Neural cell (in vitro differentiated cells): ENCODE measurements at regions not wholly inside any gene's neighbourhood (a gene's known extent, or its start where the extent isn't known, plus 50 kb on each side); places are given as distances from the start of the nearest gene placed in this dataset.
"Not testable (repeated sequence)": the region's sequence is repeated elsewhere in the genome, so short reads cannot be mapped to it uniquely, and the experiment has no call there.

Source experiments
- H2AFZ ChIP-seq: fragments of 200-600, 300-800 bp; sonication (generic), shearing (Covaris generic); 2 replicates; pipeline ENCODE4 v1.6.0; 2014; ENCODE audit warnings: low read depth, mild to moderate bottlenecking, antibody characterized with exemption, low read length, moderate library complexity
- H3F3A ChIP-seq: fragments of 200-600 bp; shearing (Covaris generic); 2 replicates; pipeline ENCODE4 v1.6.1; 2016; ENCODE audit warnings: mild to moderate bottlenecking, moderate library complexity, mixed read lengths, antibody characterized with exemption, low read length; ENCODE audit not compliant: insufficient read depth, poor library complexity, severe bottlenecking
- H3K27ac ChIP-seq: fragments of 200-600, 300-800 bp; sonication (generic), shearing (Covaris generic); 2 replicates; pipeline ENCODE4 v1.5.1; 2014; ENCODE audit warnings: mild to moderate bottlenecking, low read length, moderate library complexity
- H3K27me3 ChIP-seq: fragments of 300-800, 200-600 bp; sonication (generic), shearing (Covaris generic); 2 replicates; pipeline ENCODE4 v1.6.0; 2014; ENCODE audit warnings: mild to moderate bottlenecking, low read depth, low read length, moderate library complexity; ENCODE audit not compliant: insufficient read depth
- H3K36me3 ChIP-seq: fragments of 300-800, 200-600 bp; sonication (generic), shearing (Covaris generic); 2 replicates; pipeline ENCODE4 v1.5.1; 2014; ENCODE audit warnings: mild to moderate bottlenecking, antibody characterized with exemption, low read length, moderate library complexity; ENCODE audit not compliant: insufficient read depth
- H3K4me2 ChIP-seq: fragments of 300-800, 200-600 bp; sonication (generic), shearing (Covaris generic); 2 replicates; pipeline ENCODE4 v1.6.0; 2014; ENCODE audit warnings: mild to moderate bottlenecking, low read length
- H3K4me3 ChIP-seq: fragments of 300-800, 200-600 bp; sonication (generic), shearing (Covaris generic); 2 replicates; pipeline ENCODE4 v1.5.1; 2014; ENCODE audit warnings: mild to moderate bottlenecking, low read length, moderate library complexity
- H3K79me2 ChIP-seq: fragments of 200-600 bp; shearing (Covaris generic); replicated peaks from 2 replicates; pipeline ENCODE4 v1.6.0; 2014; ENCODE audit warnings: mild to moderate bottlenecking, low read length, moderate library complexity; ENCODE audit not compliant: insufficient read depth
- H3K9ac ChIP-seq: fragments of 300-800, 200-600 bp; sonication (generic), shearing (Covaris generic); 2 replicates; pipeline ENCODE4 v1.6.1; 2016; ENCODE audit warnings: mild to moderate bottlenecking, low read length, mixed read lengths
- H3K9me2 ChIP-seq: fragments of 200-600 bp; shearing (Covaris generic); 2 replicates; pipeline ENCODE4 v1.6.1; 2016; ENCODE audit warnings: mild to moderate bottlenecking, low read length, mixed read lengths; ENCODE audit not compliant: insufficient read depth
- H3K9me3 ChIP-seq: fragments of 200-600, 300-800 bp; sonication (generic), shearing (Covaris generic); 2 replicates; pipeline ENCODE4 v1.6.1; 2016; ENCODE audit warnings: mild to moderate bottlenecking, mixed run types, low read length, moderate library complexity, mixed read lengths
- H4K20me1 ChIP-seq: fragments of 200-600 bp; shearing (Covaris generic); 2 replicates; pipeline ENCODE4 v1.6.1; 2016; ENCODE audit warnings: mild to moderate bottlenecking, mixed run types; ENCODE audit not compliant: insufficient read depth
- EP300 ChIP-seq: fragments of 450-650 bp; conservative IDR thresholded peaks from 2 replicates; pipeline ENCODE4 v1.6.1; 2014; ENCODE audit warnings: antibody characterized with exemption, mild to moderate bottlenecking, moderate library complexity; ENCODE audit not compliant: poor library complexity, severe bottlenecking
- EZH2 ChIP-seq: fragments of 200-600, 300-800 bp; shearing (Covaris generic), sonication (generic); IDR thresholded peaks from 2 replicates; pipeline ENCODE4 v1.6.1; 2014; ENCODE audit warnings: antibody characterized with exemption, low read length, borderline replicate concordance, mild to moderate bottlenecking; ENCODE audit not compliant: insufficient read depth, poor library complexity, severe bottlenecking
- MXI1 ChIP-seq: fragments of 450-650 bp; conservative IDR thresholded peaks from 2 replicates; pipeline ENCODE4 v1.6.1; 2014; ENCODE audit warnings: antibody characterized with exemption, mild to moderate bottlenecking; ENCODE audit not compliant: poor library complexity, severe bottlenecking
- POLR2AphosphoS5 ChIP-seq: IDR thresholded peaks from 2 replicates; pipeline ENCODE4 v1.6.1; 2012
- RAD21 ChIP-seq: fragments of 450-650 bp; conservative IDR thresholded peaks from 2 replicates; pipeline ENCODE4 v1.6.1; 2014; ENCODE audit warnings: antibody characterized with exemption, mild to moderate bottlenecking, moderate library complexity
- REST ChIP-seq: IDR thresholded peaks from 2 replicates; pipeline ENCODE4 v1.6.1; 2012; ENCODE audit warnings: borderline replicate concordance
- SMC3 ChIP-seq: fragments of 450-650 bp; conservative IDR thresholded peaks from 2 replicates; pipeline ENCODE4 v1.6.1; 2014; ENCODE audit warnings: antibody characterized with exemption, mild to moderate bottlenecking, moderate library complexity; ENCODE audit not compliant: poor library complexity
- TAF1 ChIP-seq: IDR thresholded peaks from 2 replicates; pipeline ENCODE4 v1.6.1; 2012; ENCODE audit warnings: low read depth
- TF ChIP-seq, protein P1 (sequence below): fragments of 450-650 bp; IDR thresholded peaks from 2 replicates; pipeline ENCODE4 v1.5.1; 2014; ENCODE audit warnings: antibody characterized with exemption, mild to moderate bottlenecking, moderate library complexity; ENCODE audit not compliant: poor library complexity, severe bottlenecking

DNA sequence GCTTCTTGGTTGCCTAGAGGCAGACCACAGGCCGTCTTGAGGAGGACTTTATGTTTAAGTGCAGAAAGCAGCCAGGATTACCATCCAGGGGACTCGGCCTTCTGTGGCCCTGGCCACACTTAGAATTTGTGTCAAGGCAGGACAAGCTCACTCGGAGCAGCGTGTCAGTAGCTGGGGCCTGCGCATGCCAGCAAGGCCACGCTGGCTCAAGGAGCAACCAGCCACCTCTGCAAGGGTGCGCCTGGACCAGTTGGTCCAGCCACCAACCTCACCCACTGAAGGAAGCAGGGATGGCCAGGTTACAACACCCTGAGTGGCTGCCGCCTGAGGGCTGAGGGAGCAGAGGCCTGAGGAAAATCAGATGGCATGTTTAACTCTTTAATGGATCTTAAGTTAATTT is 105.7 kb downstream of the CCDC74A start:
- H3K9me2 ChIP-seq, H3K4me2 ChIP-seq, H3K9ac ChIP-seq, H3K27ac ChIP-seq, H3K36me3 ChIP-seq, H3K4me3 ChIP-seq, H3K9me3 ChIP-seq, H2AFZ ChIP-seq, H3F3A ChIP-seq, H3K27me3 ChIP-seq, H3K79me2 ChIP-seq, H4K20me1 ChIP-seq: not testable (repeated sequence)

DNA sequence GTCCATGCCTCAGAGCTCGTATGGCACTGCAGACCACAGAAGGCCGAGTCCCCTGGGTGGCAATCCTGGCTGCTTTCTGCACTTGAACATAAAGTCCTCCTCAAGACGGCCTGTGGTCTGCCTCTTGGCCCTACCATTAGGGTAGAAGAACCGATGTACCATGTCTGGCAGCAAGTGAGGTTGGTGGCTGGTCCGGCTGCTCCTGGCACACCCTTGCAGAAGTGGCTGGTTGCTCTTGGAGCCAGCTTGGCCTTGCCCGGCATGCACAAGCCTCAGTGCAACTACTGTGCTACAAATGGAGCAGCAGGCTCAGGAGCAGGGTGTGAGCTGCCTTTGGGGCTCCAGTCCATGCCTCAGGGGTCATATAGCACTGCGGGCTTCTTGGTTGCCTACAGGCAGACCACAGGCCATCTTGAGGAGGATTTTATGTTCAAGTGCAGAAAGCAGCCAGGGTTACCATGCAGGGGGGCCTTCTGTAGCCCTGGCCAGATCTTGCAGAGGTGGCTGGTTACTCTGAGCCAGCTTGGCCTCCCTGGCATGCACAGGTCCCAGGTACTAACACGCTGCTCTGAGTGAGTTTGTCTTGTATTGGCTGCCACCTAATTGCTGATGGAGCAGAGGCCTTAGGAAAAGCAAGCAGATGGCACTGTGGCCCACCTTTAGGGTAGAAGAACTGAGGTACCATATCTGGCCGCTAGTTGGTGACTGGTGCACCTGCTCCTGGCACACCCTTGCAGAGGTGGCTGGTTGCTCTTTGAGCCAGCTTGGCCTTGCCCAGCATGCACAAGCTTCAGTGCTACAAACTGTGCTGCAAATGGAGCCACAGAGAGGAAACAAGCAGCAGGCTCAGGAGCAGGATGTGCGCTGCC is 106.4 kb downstream of the CCDC74A start:
- H2AFZ ChIP-seq, H3K27me3 ChIP-seq, H3K79me2 ChIP-seq, H3K4me3 ChIP-seq, H4K20me1 ChIP-seq, H3K36me3 ChIP-seq, H3F3A ChIP-seq, H3K9me3 ChIP-seq, H3K9me2 ChIP-seq, H3K9ac ChIP-seq, H3K4me2 ChIP-seq, H3K27ac ChIP-seq: not testable (repeated sequence)

GRCh38 chr2:131635611-131636010 is 107.9 kb downstream of the CCDC74A start:
- H3K36me3 ChIP-seq: no peaks in the 10 kb centered on the region
- TF ChIP-seq RAD21: no peak
- TF ChIP-seq REST: no peak
- no peak for TF ChIP-seq EZH2
- TF ChIP-seq SMC3: no peak
- TF ChIP-seq, protein P1, sequence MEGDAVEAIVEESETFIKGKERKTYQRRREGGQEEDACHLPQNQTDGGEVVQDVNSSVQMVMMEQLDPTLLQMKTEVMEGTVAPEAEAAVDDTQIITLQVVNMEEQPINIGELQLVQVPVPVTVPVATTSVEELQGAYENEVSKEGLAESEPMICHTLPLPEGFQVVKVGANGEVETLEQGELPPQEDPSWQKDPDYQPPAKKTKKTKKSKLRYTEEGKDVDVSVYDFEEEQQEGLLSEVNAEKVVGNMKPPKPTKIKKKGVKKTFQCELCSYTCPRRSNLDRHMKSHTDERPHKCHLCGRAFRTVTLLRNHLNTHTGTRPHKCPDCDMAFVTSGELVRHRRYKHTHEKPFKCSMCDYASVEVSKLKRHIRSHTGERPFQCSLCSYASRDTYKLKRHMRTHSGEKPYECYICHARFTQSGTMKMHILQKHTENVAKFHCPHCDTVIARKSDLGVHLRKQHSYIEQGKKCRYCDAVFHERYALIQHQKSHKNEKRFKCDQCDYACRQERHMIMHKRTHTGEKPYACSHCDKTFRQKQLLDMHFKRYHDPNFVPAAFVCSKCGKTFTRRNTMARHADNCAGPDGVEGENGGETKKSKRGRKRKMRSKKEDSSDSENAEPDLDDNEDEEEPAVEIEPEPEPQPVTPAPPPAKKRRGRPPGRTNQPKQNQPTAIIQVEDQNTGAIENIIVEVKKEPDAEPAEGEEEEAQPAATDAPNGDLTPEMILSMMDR: no peak
- TF ChIP-seq POLR2AphosphoS5: no peak
- no peak for TF ChIP-seq TAF1
- no peak for TF ChIP-seq MXI1
- TF ChIP-seq EP300: no peak
- H3K4me3 ChIP-seq: no peak overlapping the region
- H3K9ac ChIP-seq: no peak overlapping the region
- H3K27me3 ChIP-seq: no peaks in the 10 kb centered on the region
- H3K27ac ChIP-seq: no peak overlapping the region
- no peak overlapping the region for H2AFZ ChIP-seq
- H3K79me2 ChIP-seq: no peaks in the 10 kb centered on the region
- no peaks in the 10 kb centered on the region for H3K9me2 ChIP-seq
- no peaks in the 10 kb centered on the region for H4K20me1 ChIP-seq
- no peak overlapping the region for H3K4me2 ChIP-seq
- no peaks in the 10 kb centered on the region for H3K9me3 ChIP-seq
- H3F3A ChIP-seq: no peaks in the 10 kb centered on the region

DNA sequence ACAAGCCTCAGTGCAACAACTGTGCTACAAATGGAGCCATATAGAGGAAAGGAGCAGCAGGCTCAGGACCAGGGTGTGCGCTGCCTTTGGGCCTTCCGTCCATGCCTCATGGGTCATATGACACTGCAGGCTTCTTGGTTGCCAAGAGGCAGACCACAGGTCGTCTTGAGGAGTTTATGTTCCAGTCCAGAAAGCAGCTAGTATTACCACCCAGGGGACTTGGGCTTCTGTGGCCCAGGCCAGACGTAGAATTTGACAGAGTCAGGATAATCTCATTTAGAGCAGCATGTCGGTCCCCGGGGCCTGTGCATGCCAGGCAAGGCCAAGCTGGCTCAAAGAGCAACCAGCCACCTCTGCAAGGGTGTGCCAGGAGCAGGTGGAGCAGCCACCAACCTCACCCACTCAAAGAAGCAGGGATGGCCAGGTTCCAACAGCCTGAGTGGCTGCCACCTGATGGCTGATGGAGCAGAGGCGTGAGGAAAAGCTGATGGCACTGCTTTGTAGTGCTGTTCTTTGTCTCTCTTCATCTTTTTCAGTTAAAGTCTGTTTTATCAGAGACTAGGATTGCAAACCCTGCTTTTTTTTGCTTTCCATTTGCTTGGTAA is 109.1 kb downstream of the CCDC74A start:
- not testable (repeated sequence) for H3K4me2 ChIP-seq, H3K27ac ChIP-seq, H4K20me1 ChIP-seq, H3K79me2 ChIP-seq, H3F3A ChIP-seq, H3K4me3 ChIP-seq, H3K9me2 ChIP-seq, H3K9ac ChIP-seq, H2AFZ ChIP-seq, H3K27me3 ChIP-seq, H3K36me3 ChIP-seq, H3K9me3 ChIP-seq
